ENCODE measurements at regions not wholly inside any gene's neighbourhood (a gene's known extent, or its start where the extent isn't known, plus 50 kb on each side); places are given as distances from the start of the nearest gene placed in this dataset.

- no peak for DNase-seq (ENCODE audit: low read depth)
Measured at GRCh38 chrX:39333451-39333850, 532.2 kb downstream of the MID1IP1 start.

GRCh38 chrX:39335513-39336235, 534.4 kb downstream of the MID1IP1 start:
- DNase-seq (ENCODE audit: low read depth): no peak

- no peak for DNase-seq (ENCODE audit: low read depth)
Measured at GRCh38 chrX:39336671-39337311, 535.5 kb downstream of the MID1IP1 start.

- no peak for DNase-seq (ENCODE audit: low read depth)
Measured at GRCh38 chrX:39337451-39337850, 536.2 kb downstream of the MID1IP1 start.

GRCh38 chrX:39338583-39338982, 537.3 kb downstream of the MID1IP1 start:
- DNase-seq (ENCODE audit: low read depth): no peak

DNA sequence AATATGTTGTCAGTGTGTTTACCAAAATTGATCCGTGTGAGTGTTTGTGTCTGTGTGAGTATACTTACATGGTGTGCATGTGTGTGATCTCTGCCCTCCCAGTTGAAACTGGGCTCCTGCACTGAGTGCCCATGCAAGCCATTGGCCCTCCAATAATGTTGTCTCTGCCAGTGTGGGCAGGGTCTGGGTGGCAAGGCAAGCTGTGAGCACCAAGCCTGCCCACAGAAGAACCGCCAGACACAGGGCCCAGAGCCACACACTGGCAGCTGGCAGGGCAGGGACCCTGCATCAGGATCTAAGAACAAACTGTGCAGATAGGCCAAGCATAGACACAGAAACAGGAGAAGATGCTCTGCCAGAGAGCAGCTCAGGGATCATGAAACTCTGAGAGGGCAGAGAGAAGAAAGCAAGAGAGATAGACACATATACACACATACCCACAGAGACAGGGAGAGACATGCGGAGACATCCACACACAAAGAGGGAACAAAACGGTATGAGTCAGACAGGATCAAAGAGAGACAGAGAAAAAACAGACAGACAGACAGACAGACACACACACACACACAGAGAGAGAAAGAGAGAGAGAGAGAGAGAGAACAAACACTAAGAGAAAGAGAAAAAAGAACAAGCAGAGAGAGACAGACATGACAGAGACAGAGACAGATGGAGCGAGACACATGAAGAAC, 555.0 kb downstream of the MID1IP1 start:
- no peak for DNase-seq (ENCODE audit: low read depth)

GRCh38 chrX:39360101-39360500, 558.8 kb downstream of the MID1IP1 start:
- DNase-seq (ENCODE audit: low read depth): no peak

DNA sequence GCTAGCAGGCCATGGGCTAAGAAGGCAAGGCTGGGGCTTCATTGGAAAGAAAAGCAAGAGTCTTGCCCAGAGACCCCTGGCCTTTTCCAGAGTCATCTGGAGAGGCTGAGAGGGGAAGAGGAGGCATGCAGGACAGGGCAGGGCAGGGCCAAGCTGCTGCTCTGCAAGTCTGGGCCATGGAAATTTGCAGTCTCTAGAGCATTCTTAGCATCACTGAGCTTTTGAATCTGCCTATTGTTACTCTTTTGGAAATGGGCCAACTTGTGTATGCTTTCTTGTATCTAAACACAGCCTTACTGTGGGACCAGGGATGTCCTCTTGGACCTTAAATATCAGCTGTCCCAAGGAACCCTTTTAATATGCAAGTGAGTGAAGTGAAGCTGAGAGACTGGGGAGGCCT, 560.5 kb downstream of the MID1IP1 start:
- DNase-seq (ENCODE audit: low read depth): no peak

DNA sequence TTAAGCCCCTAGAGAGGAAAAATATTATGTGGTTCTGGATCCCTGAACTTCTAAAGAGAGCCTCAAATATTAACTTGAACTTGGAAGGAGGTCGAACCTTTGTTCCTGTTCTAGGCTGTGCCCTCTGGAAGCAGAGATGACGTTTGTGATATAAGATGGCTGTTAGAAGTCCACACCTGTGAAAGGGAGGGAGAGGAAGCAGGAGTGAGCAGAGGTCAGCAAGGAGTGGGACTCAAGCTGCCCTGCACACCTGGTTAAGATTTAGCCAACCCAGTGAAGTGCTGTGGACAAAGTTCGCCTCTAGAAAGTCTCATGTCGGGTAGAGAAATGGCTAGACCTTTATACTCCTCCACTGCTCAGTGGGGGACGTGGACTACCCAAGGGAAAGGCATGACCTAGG, 566.2 kb downstream of the MID1IP1 start:
- DNase-seq (ENCODE audit: low read depth): no peak

- DNase-seq (ENCODE audit: low read depth): no peak
Measured at GRCh38 chrX:39372115-39372514, 570.9 kb downstream of the MID1IP1 start.

DNA sequence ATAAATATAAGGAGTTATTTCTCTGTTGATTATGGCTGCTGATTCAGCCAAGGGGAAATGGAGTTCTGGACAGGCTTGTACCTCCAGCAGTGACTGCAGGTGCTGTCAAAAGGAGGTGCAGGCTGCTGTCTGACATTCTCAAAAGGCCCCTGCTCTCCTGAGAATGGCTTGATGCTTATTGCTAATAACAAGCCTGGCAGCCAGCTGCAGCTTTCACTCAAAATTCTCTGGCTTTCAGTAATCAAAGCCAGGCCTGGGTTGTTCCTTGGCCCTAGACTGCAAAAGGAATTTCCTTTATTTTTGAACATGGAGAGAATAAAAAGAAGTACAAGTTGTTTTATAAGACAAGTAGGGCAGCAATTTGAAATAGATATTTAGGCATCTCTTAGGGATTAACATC, 575.9 kb downstream of the MID1IP1 start:
- DNase-seq (ENCODE audit: low read depth): no peak

- DNase-seq (ENCODE audit: low read depth): no peak
Measured at GRCh38 chrX:39377773-39378172, 576.5 kb downstream of the MID1IP1 start.

DNA sequence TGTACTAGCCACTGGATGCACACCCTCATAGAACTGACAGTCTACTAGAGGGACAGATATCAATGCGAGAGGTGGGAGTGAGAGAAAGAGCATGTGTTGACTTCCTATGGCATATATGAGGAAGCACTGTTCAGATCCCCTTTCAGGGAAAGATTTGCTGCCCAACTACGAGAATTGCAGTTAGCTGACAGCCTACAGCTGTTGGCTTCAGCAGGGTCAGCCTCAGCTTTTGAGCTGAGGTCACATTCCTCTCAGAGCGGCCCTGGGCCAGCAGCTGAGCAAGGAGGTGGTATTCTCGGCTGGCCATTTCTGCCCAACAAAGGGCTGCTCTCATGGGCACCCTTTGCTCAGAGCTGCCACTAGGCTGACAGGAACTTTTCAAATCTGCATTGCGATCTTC, 580.2 kb downstream of the MID1IP1 start:
- no peak for DNase-seq (ENCODE audit: low read depth)

DNA sequence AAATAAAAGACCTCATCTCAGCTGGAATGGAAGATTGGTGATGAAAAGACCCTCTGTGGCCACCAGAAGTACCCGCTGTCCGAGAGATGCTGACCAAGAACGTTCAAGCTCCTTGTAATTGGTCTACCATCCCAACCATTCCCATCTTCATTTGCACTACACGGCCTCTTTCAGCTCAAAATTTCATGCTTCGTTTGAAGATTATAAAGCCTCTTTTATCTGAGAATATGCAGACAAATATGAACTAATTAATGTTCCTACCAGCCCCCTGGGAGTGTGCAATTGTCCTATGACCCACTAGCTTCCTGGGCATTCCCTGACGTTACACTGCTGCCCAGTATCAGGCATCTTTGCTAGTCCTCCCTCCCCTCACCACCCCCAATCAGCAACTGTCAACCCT, 583.7 kb downstream of the MID1IP1 start:
- no peak for DNase-seq (ENCODE audit: low read depth)

DNA sequence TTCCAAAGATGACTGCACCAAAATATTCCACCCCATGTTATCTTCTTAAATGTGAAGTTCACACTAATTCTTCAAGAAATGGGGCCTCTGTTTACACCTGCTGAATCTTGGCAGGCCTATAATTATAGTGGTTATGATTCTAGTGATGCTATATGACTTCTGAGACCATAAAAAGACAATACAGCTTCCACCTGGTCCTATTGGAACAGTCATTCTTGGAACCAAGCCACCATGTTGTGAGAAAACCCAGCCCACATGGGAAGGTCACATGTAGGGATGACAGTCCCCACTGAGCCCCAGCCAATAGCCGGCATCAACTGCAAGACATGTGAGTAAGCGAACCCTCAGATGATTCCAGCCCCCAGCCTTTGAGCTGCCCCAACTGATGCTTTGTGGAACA, 587.5 kb downstream of the MID1IP1 start:
- no peak for DNase-seq (ENCODE audit: low read depth)

DNA sequence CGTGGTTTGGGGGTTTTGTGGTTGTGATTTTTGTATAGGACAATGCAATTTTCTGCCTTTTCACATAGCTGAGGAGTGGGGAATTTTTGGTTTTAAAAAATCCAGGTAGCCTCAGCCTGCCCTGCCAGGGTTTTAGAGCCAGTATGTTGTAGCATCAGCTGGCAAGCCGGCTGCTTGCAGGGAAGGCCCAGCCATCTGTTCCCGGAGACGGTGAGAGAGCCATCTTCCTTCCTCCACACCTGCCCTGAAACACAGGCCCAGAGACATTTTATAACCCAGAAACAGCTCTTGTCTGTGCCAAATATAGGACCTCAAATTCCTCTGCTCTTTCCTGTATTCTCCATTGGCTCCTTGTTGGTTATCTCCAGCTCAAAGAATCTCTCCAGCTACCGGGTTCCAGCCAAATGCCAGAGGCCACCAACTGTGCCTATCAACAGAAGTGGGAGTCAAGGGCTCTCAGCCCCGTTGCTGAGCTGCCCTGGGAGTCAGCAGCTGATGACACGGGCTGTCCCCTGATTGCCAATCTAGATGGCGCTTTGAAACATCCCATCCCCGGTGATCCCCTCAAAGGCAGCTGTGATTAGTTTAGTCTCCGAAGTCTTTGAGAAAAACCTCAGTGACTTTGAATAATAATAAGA, 595.2 kb downstream of the MID1IP1 start:
- no peak for DNase-seq (ENCODE audit: low read depth)

- no peak for DNase-seq (ENCODE audit: low read depth)
Measured at GRCh38 chrX:39397561-39398199, 596.4 kb downstream of the MID1IP1 start.

DNA sequence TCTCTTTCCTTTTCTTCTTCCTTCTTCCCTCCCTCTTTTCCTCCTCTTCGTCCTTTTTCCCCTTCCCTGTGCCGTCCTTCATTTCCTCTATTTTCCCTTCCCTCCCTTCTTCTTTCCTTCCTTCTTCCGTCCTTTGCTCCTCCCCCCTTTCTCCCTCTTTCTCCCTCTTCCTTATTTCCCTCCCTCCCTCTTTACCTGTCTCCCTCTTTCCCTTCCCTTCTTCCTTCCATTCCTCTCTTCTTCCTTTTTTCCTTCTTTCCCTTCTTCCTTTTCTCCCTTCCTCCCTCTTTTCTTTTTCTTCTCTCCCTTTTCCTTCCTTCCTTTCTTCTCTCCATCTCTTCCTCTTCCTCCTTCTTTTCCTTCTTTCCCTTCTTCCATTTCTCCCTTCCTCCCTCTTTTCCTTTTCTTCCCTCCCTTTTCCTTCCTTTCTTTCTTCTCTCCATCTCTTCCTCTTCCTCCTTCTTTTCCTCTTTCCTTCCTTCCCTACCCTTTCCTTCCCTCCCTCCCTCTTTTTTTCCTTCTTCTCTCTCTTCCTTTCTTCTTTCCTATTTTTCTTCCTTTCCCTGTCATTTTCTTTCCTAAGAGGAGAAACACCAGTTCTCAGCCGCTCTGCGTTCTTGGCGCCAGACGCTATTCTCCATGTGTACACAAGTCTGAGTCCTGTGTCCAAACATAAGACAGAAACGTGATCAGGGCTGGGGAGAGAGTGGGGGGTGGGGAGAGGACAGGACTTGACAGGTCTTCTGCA, 597.1 kb downstream of the MID1IP1 start:
- no peak for DNase-seq (ENCODE audit: low read depth)

DNA sequence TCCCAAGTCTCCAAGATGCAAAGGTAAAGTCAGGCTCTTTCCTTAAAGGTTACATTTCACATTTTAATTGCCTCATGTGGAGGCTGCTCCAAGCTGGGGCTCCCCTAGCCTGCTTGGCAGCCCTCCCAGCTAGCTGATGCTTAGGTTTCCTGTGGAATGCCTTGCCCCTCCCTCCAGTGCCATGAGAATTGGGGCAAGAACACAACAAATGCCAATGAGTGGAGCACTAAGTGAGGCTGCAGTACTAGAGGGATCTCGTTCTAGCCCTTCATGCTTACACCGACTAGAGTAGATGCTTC, 597.7 kb downstream of the MID1IP1 start:
- DNase-seq (ENCODE audit: low read depth): no peak

- DNase-seq (ENCODE audit: low read depth): no peak
Measured at GRCh38 chrX:39399387-39399786, 598.1 kb downstream of the MID1IP1 start.

DNA sequence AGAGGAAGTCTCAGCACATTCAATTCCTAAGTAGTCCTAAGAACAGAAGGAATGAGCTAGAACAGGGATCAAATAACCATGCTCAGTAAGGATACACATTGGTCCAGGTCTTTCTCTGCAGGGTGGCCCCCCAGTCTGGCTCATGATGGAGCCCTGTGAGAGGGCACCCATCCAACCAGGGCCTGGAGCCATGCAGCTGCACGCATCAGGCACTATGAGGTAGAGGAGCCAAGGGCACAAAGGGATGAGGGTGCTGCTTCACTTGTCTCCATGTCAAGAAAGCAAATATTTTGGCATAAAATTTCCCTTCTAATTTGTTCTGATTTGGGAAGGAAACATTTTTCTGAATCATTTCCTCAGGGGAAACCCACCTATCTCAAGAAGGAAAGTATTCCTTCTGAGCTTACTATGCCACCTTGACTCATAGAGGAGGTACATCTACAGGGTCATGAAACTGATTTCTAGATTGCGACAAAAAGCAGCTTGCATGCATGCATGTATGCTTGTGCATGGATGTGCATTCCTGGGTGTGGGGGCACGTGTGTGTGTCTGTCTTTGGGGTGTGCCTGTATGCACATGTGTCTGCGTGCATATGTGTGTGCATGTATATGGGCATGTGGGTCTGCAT, 600.3 kb downstream of the MID1IP1 start:
- DNase-seq (ENCODE audit: low read depth): no peak
